ENCODE measurements at regions not wholly inside any gene's neighbourhood (a gene's known extent, or its start where the extent isn't known, plus 50 kb on each side); places are given as distances from the start of the nearest gene placed in this dataset.

GRCh38 chr16:86285421-86285820 lies 224.9 kb upstream of the FOXF1 start:
- peaks cover 94% of the 10 kb centered on the region for H3K27me3 ChIP-seq
- no peak for TF ChIP-seq CTCF (IDR thresholded peaks at IDR 0.05)
- no peaks in the 10 kb centered on the region for H3K4me1 ChIP-seq (ENCODE audit: control insufficient read depth in 1 of 2, insufficient read depth in 1 of 2, low read depth in 1 of 2, low read length in 1 of 2)
- H3K36me3 ChIP-seq, result no peaks in the 10 kb centered on the region
- no peak overlapping the region for H3K27ac ChIP-seq
- no peaks in the 10 kb centered on the region for H3K9me3 ChIP-seq
- no peak overlapping the region for H3K4me3 ChIP-seq (ENCODE audit: low read depth in 1 of 2, low read length in 1 of 2)

GRCh38 chr16:86285938-86286921 lies 224.1 kb upstream of the FOXF1 start:
- Histone ChIP-seq H3K4me3 (ENCODE audit: low read depth in 1 of 2, low read length in 1 of 2) (no peak overlapping the region), H3K27me3 (peaks cover 99% of the 10 kb centered on the region), H3K4me1 (ENCODE audit: control insufficient read depth in 1 of 2, insufficient read depth in 1 of 2, low read depth in 1 of 2, low read length in 1 of 2) (no peaks in the 10 kb centered on the region), H3K27ac (no peak overlapping the region), H3K36me3 (no peaks in the 10 kb centered on the region), H3K9me3 (no peaks in the 10 kb centered on the region)
- no peak for TF ChIP-seq CTCF (IDR thresholded peaks at IDR 0.05)

- Histone ChIP-seq H3K27ac (no peak overlapping the region), H3K4me1 (ENCODE audit: control insufficient read depth in 1 of 2, insufficient read depth in 1 of 2, low read depth in 1 of 2, low read length in 1 of 2) (no peaks in the 10 kb centered on the region)
Measured at GRCh38 chr16:86286991-86287663, 223.2 kb upstream of the FOXF1 start.

DNA sequence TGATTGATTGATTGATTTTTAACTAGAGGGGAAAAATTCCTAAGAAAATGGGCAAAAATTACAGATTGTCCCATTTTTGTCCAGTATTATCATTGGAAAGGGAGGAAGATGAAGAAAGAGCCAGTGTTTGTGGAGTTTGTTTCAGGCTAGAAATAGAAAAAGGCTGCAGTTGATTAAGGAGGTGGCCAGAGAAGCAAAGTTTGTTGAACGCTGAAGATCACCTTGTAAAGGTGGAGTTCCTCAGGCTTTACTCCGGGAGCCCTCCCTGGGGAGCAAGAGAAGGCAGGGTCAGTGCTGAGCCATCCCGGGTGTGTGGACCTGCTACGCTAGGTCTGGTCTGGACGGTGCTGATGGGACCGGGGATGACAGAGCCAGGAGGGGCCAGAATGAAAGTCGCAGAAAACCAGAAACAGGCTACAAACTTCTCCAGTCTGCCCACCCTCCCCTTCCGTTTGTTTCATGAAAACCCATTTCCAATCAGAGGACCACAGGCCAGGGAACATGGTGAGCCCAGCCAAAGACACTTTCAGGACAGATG lies 222.6 kb upstream of the FOXF1 start:
- no peaks in the 10 kb centered on the region for H3K9me3 ChIP-seq
- TF ChIP-seq CTCF (IDR thresholded peaks at IDR 0.05), result no peak
- no peaks in the 10 kb centered on the region for H3K4me1 ChIP-seq (ENCODE audit: control insufficient read depth in 1 of 2, insufficient read depth in 1 of 2, low read depth in 1 of 2, low read length in 1 of 2)
- H3K27ac ChIP-seq, result no peak overlapping the region
- H3K36me3 ChIP-seq, result no peaks in the 10 kb centered on the region
- peaks cover 99% of the 10 kb centered on the region for H3K27me3 ChIP-seq
- no peak overlapping the region for H3K4me3 ChIP-seq (ENCODE audit: low read depth in 1 of 2, low read length in 1 of 2)

More at GRCh38 chr16:86286991-86287663, 223.2 kb upstream of the FOXF1 start:
- Histone ChIP-seq H3K36me3 (no peaks in the 10 kb centered on the region), H3K9me3 (no peaks in the 10 kb centered on the region), H3K4me3 (ENCODE audit: low read depth in 1 of 2, low read length in 1 of 2) (no peak overlapping the region), H3K27me3 (peaks cover 99% of the 10 kb centered on the region)
- TF ChIP-seq CTCF (IDR thresholded peaks at IDR 0.05), result no peak

DNA sequence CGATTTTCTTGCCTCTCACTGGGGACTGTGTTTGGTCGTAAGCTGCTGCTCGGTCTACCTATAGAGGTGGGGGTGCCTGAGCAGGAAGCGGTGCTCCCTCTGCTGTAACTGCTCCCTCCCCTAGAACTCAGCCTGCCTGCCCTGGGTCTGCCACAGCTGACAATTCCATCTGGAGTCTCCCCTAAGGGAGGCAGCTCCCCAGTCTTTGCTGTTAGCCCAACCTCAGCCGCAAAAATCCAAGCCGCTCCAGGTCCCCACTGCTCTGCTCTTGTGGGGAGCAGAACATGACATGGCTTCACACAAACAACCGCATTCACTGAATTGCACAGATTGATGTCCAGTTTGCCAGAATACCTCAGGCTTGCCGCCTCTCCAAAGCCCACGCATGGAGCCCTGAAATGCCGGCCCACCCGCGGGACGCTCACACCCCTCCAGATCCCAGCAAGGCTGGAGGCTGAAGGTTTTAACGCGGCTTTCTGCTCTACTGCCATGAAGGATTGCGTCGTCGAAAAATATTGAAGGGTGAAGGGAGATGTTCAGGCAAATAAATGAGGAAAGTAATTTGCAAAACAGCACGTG lies 221.5 kb upstream of the FOXF1 start:
- Histone ChIP-seq H3K4me1 (ENCODE audit: control insufficient read depth in 1 of 2, insufficient read depth in 1 of 2, low read depth in 1 of 2, low read length in 1 of 2) (no peaks in the 10 kb centered on the region), H3K4me3 (ENCODE audit: low read depth in 1 of 2, low read length in 1 of 2) (no peak overlapping the region), H3K27me3 (peaks cover 100% of the 10 kb centered on the region), H3K27ac (no peak overlapping the region), H3K9me3 (no peaks in the 10 kb centered on the region), H3K36me3 (no peaks in the 10 kb centered on the region)
- TF ChIP-seq CTCF (IDR thresholded peaks at IDR 0.05), result no peak

Measured in neutrophil (primary cell).